Common myeloid progenitor, CD34-positive (primary cell): ENCODE measurements at regions not wholly inside any gene's neighbourhood (a gene's known extent, or its start where the extent isn't known, plus 50 kb on each side); places are given as distances from the start of the nearest gene placed in this dataset.

ENCODE experiments used
- CTCF ChIA-PET: fragments of 350-600 bp; sonication (Branson Sonifier 250); formaldehyde crosslinking; loops from one replicate; lab custom pipeline; 2021; ENCODE audit warnings: antibody characterized with exemption; lab: Charles Lee
- POLR2A ChIA-PET: fragments of 350-600 bp; sonication (Branson Sonifier 250); formaldehyde crosslinking; loops from one replicate; lab custom pipeline; 2021; ENCODE audit warnings: antibody characterized with exemption; lab: Charles Lee
- DNase-seq, 3 donors: peaks; one replicate each; pipeline versions ENCODE4 v3.0.0 to v3.0.0-alpha.2; 2013
- H3K27ac ChIP-seq, 2 experiments: 1 replicate in 1 of 2; 2 replicates in 1 of 2; pipeline ENCODE4 v1.7.0; 2013; ENCODE audit warnings: inconsistent platforms in 2 of 2, low read length in 2 of 2, mild to moderate bottlenecking in 2 of 2, low read depth in 1 of 2, moderate library complexity in 1 of 2; ENCODE audit not compliant: severe bottlenecking in 2 of 2, insufficient read depth in 1 of 2, poor library complexity in 1 of 2
- H3K27me3 ChIP-seq, 5 experiments: replicated peaks in 2 of 5; 1 replicate in 3 of 5; 2 replicates in 2 of 5; pipeline versions ENCODE4 v1.6.1 to v1.7.0; 2013; ENCODE audit warnings: low read length in 4 of 5, mild to moderate bottlenecking in 2 of 5, moderate library complexity in 2 of 5, inconsistent platforms in 1 of 5; ENCODE audit not compliant: insufficient read depth in 5 of 5, control insufficient read depth in 4 of 5
- H3K36me3 ChIP-seq, 4 experiments: 1 replicate in 2 of 4; 2 replicates in 2 of 4; pipeline versions ENCODE4 v1.6.1 to v1.7.0; 2013; ENCODE audit warnings: low read length in 3 of 4, control low read depth in 1 of 4, mild to moderate bottlenecking in 1 of 4; ENCODE audit not compliant: control insufficient read depth in 4 of 4, insufficient read depth in 4 of 4
- H3K4me1 ChIP-seq, 4 experiments: 1 replicate in 3 of 4; 2 replicates in 1 of 4; pipeline versions ENCODE4 v1.6.1 to v1.7.1; 2013; ENCODE audit warnings: low read length in 3 of 4, mild to moderate bottlenecking in 3 of 4, control low read depth in 1 of 4, inconsistent platforms in 1 of 4, moderate library complexity in 1 of 4; ENCODE audit not compliant: control insufficient read depth in 4 of 4, insufficient read depth in 4 of 4; ENCODE audit errors: control extremely low read depth in 1 of 4
- H3K4me3 ChIP-seq, 7 experiments: 1 replicate in 4 of 7; 2 replicates in 3 of 7; pipeline versions ENCODE4 v1.5.1 to v1.7.0; 2013; ENCODE audit warnings: mild to moderate bottlenecking in 7 of 7, low read length in 6 of 7, moderate library complexity in 6 of 7, inconsistent platforms in 2 of 7, low read depth in 2 of 7, control low read depth in 1 of 7; ENCODE audit not compliant: insufficient read depth in 4 of 7, control insufficient read depth in 1 of 7; ENCODE audit errors: extremely low read depth in 1 of 7
- H3K9me3 ChIP-seq, 5 experiments: 1 replicate in 4 of 5; 2 replicates in 1 of 5; pipeline versions ENCODE4 v1.6.1 to v1.7.1; 2013; ENCODE audit warnings: low read length in 4 of 5, mild to moderate bottlenecking in 2 of 5, inconsistent platforms in 1 of 5, low read depth in 1 of 5, moderate library complexity in 1 of 5; ENCODE audit not compliant: control insufficient read depth in 4 of 5, insufficient read depth in 2 of 5; ENCODE audit errors: control extremely low read depth in 1 of 5
- WGBS: methylation state at CpG from one replicate; pipeline ENCODE4 v1.1.5; 2013; ENCODE audit not compliant: insufficient coverage; 5-methylcytosine and 5-hydroxymethylcytosine counted together

DNA sequence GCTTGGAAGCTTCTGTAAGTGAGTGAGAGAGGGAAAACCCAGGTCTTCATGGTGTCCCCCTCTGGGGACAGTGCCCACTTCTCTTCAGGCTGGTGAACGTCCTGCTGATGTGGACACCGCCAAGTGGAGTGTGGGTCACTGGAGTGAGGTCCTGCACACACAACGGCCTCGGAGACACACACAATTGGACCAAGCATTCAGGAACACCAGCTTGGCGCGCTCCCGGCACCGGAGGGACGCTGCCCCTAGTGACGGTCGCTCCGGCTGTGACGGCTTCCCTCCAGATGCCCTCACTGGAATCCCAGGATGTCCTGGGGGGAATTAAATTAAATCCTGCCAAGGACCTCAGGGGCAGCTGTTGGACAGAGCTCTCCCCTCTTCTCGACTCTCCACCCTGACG, 123.1 kb downstream of the ZNF664 start:
- WGBS, result 97% methylated on average over 14 of the region's 15 CpGs
- CTCF ChIA-PET, result no interaction called here

GRCh38 chr12:124096869-124097434, 123.9 kb downstream of the ZNF664 start:
- ChIA-PET POLR2A (interaction anchor here (0.7 kb wide), 1 partner anchor 134 kb away, joined by 3 read pairs; no protein-coding TSS in a partner anchor), CTCF (no interaction called here)
- H3K4me3 ChIP-seq, result no peak overlapping the region
- peaks cover 0 to 5% (median 0%) of the 10 kb centered on the region in 5 experiments for H3K9me3 ChIP-seq
- WGBS, result 100% methylated on average over 3 of the region's 10 CpGs
- H3K27ac ChIP-seq, result no peak overlapping the region
- peaks cover 0 to 12% (median 0%) of the 10 kb centered on the region in 5 experiments for H3K27me3 ChIP-seq
- no peaks in the 10 kb centered on the region for H3K36me3 ChIP-seq
- DNase-seq, result no peak
- no peaks in the 10 kb centered on the region for H3K4me1 ChIP-seq

More for the DNA sequence above, 123.1 kb downstream of the ZNF664 start:
- no peak for DNase-seq
- Histone ChIP-seq H3K9me3 (peaks cover 0 to 5% (median 0%) of the 10 kb centered on the region in 5 experiments), H3K4me1 (no peaks in the 10 kb centered on the region), H3K27me3 (peaks cover 0 to 12% (median 0%) of the 10 kb centered on the region in 5 experiments), H3K4me3 (no peak overlapping the region), H3K27ac (no peak overlapping the region), H3K36me3 (no peaks in the 10 kb centered on the region)
- POLR2A ChIA-PET, result no interaction called here

GRCh38 chr12:124097701-124098100, 124.7 kb downstream of the ZNF664 start:
- H3K27me3 ChIP-seq, result peaks cover 0 to 12% (median 0%) of the 10 kb centered on the region in 5 experiments
- ChIA-PET POLR2A (no interaction called here), CTCF (no interaction called here)
- no peak overlapping the region for H3K27ac ChIP-seq
- no peak for DNase-seq
- peaks cover 0 to 2% (median 0%) of the 10 kb centered on the region in 5 experiments for H3K9me3 ChIP-seq
- no peak overlapping the region for H3K4me3 ChIP-seq
- 61% methylated on average over 4 of the region's 7 CpGs for WGBS
- H3K4me1 ChIP-seq, result no peaks in the 10 kb centered on the region
- H3K36me3 ChIP-seq, result no peaks in the 10 kb centered on the region

GRCh38 chr12:124098101-124098757, 125.2 kb downstream of the ZNF664 start:
- ChIA-PET POLR2A (no interaction called here), CTCF (no interaction called here)
- DNase-seq, result no peak
- no peaks in the 10 kb centered on the region for H3K4me1 ChIP-seq
- H3K27me3 ChIP-seq, result peaks cover 0 to 12% (median 0%) of the 10 kb centered on the region in 5 experiments
- 97% methylated on average over 12 of the region's 14 CpGs for WGBS
- H3K4me3 ChIP-seq, result no peak overlapping the region
- no peak overlapping the region for H3K27ac ChIP-seq
- H3K9me3 ChIP-seq, result no peaks in the 10 kb centered on the region
- no peaks in the 10 kb centered on the region for H3K36me3 ChIP-seq

DNA sequence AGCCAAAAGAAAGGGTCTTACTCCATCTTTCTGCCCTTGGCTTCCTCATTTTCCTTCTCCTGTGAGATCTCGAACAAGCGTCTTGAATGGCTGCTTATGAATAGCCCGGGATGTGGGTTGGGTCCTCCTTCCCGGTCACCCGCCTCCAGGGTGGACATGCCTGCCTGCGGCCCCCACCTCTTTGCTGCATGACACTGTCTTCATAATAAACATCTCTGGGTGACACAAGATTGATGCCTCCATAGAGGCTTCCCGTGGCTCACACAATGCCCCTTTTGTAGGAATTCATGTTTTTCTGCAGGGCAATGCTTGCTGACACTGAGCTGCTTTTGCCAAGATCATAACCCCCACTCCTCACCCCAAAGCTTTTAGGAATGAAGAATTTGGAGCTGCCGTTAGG, 125.9 kb downstream of the ZNF664 start:
- ChIA-PET POLR2A (no interaction called here), CTCF (no interaction called here)
- Histone ChIP-seq H3K4me3 (no peak overlapping the region), H3K4me1 (no peaks in the 10 kb centered on the region), H3K27ac (no peak overlapping the region), H3K9me3 (no peaks in the 10 kb centered on the region), H3K27me3 (peaks cover 0 to 12% (median 0%) of the 10 kb centered on the region in 5 experiments), H3K36me3 (no peaks in the 10 kb centered on the region)
- DNase-seq, result no peak
- WGBS, result 69% methylated on average over 7 of the region's 8 CpGs

DNA sequence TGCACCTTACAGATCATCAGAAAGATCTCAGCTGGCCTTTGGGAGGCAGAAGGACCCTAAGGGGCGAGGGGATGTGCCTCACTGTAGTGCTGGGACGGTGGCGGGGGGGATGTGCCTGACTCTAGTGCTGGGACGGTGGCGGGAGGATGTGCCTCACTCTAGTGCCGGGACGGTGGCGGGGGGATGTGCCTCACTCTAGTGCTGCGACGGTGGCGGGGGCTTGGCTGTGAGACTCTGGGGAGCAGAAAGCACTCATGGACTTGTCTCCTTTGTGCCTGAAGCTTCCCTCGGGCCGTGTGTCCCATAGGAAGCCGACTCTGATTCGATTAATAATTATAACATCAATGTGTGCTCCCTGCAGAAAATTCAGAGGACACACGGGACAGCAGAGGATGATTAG, 126.6 kb downstream of the ZNF664 start:
- Histone ChIP-seq H3K4me1 (no peaks in the 10 kb centered on the region), H3K36me3 (no peaks in the 10 kb centered on the region), H3K27ac (no peak overlapping the region), H3K27me3 (peaks cover 0 to 12% (median 0%) of the 10 kb centered on the region in 5 experiments), H3K4me3 (no peak overlapping the region), H3K9me3 (no peaks in the 10 kb centered on the region)
- WGBS, result 95% methylated on average over 16 of the region's 16 CpGs
- CTCF ChIA-PET, result no interaction called here
- no peak for DNase-seq
- POLR2A ChIA-PET, result no interaction called here

GRCh38 chr12:124100572-124101178, 127.7 kb downstream of the ZNF664 start:
- no peaks in the 10 kb centered on the region for H3K36me3 ChIP-seq
- H3K27ac ChIP-seq, result no peak overlapping the region
- H3K27me3 ChIP-seq, result peaks cover 0 to 12% (median 0%) of the 10 kb centered on the region in 5 experiments
- WGBS, result 83% methylated on average over 17 of the region's 26 CpGs
- H3K4me3 ChIP-seq, result no peak overlapping the region
- no peaks in the 10 kb centered on the region for H3K9me3 ChIP-seq
- H3K4me1 ChIP-seq, result no peaks in the 10 kb centered on the region
- POLR2A ChIA-PET, result no interaction called here
- no peak for DNase-seq
- CTCF ChIA-PET, result no interaction called here
